ENCODE measurements at regions not wholly inside any gene's neighbourhood (a gene's known extent, or its start where the extent isn't known, plus 50 kb on each side); places are given as distances from the start of the nearest gene placed in this dataset.
A peak's percentile ranks its signal among the peaks of the same experiment; 100 is the strongest.

DNA sequence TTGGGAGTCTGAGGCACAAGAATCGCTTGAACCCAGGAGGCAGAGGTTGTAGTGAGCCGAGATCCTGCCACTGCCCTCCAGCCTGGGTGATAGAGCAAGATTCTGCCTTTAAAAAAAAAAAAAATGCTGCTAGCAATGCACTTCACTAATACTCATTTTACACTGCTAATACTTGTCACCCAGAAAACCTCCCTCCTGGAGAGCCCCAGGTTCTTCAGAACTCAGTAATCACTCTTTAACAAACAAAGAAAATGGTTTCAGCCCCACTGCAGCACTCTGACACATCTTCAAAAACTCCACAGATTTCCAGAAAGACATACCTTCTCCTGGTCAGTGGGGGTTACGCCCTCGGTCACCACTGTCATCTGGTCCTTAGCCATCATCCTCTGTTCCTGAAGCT lies 366.7 kb downstream of the SHQ1 start:
- Histone ChIP-seq H3K36me3 (no peaks in the 10 kb centered on the region), H3K27me3 (replicated peaks) (no peaks in the 10 kb centered on the region), H3K4me3 (no peak overlapping the region), H3K27ac (no peak overlapping the region), H3K9me3 (replicated peaks) (no peaks in the 10 kb centered on the region), H3K4me1 (replicated peaks) (peaks cover 40% of the 10 kb centered on the region)
- peak in 1 of 2 experiments; percentile 11 for DNase-seq (ENCODE audit: low read depth in 1 of 2, low spot score in 2 of 2)

DNA sequence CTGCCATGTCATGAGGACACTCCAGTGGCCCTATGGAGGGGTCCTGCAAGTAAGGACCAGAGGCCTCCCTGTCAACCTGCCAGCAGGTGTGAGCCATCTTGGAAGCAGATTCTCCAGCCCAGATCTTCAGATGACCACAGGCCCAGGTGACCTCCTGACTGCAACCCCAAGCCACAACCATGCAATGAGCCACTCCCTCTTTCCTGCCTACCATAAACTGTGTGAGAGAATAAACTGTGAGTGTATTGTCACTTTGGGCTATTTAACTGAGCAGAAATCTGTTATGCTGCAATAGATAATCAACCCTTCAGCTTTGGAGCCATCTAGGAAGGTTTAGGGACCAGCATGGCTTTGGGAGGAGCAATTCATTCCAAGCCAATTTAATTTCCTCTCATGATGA lies 367.9 kb downstream of the SHQ1 start:
- Histone ChIP-seq H3K4me1 (replicated peaks) (peaks cover 28% of the 10 kb centered on the region), H3K4me3 (no peak overlapping the region), H3K36me3 (no peaks in the 10 kb centered on the region), H3K9me3 (replicated peaks) (no peaks in the 10 kb centered on the region), H3K27me3 (replicated peaks) (no peaks in the 10 kb centered on the region), H3K27ac (no peak overlapping the region)
- no peak for DNase-seq (ENCODE audit: low read depth in 1 of 2, low spot score in 2 of 2)

DNA sequence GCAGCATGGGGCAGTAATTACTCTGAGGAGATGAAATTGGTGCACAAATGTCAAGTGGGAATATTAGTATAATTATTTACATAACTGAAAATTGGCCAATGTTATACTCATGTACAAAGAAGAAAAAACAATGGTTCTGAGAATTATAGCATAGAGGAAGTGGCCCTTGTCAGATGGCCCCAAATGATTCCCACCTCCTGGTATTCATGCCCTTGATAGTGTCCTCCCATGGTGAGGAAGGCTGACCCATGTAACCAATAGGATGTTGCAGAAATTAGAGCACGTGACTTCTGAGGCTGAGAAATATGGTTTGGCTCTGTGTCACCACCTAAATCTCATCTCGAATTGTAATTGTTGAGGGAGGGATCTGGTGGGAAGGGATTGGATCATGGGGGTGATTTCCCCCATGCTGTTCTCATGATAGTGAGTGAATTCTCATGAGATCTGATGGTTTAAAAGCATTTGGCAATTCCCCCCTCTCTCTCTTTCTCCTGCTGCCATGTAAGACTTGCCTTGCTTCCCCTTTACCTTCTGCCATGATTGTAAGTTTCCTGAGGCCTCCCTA lies 368.5 kb downstream of the SHQ1 start:
- no peaks in the 10 kb centered on the region for H3K9me3 ChIP-seq (replicated peaks)

DNA sequence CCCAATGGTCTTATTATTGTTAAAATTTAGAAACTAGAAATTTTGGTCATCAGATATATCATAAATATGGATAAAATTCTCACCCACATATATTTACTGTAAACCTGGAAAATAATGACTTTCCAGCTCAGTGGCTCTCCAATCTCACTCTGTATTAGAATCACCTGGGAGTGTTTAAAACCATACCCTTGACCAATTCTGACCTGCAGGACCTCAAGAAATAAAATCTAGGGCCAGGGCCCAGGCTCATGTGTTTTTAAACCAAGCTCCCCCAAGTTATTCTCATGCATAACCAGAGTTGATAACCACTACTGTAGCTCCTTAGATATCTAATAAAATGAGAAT lies 372.1 kb downstream of the SHQ1 start:
- Histone ChIP-seq H3K27ac (no peak overlapping the region), H3K4me3 (no peak overlapping the region), H3K9me3 (replicated peaks) (no peaks in the 10 kb centered on the region), H3K4me1 (replicated peaks) (peaks cover 3% of the 10 kb centered on the region), H3K27me3 (replicated peaks) (no peaks in the 10 kb centered on the region), H3K36me3 (no peaks in the 10 kb centered on the region)
- no peak for DNase-seq (ENCODE audit: low read depth in 1 of 2, low spot score in 2 of 2)

More for the DNA sequence above, 368.5 kb downstream of the SHQ1 start:
- no peaks in the 10 kb centered on the region for H3K27me3 ChIP-seq (replicated peaks)
- no peak overlapping the region for H3K4me3 ChIP-seq
- no peak overlapping the region for H3K27ac ChIP-seq
- peaks cover 28% of the 10 kb centered on the region for H3K4me1 ChIP-seq (replicated peaks)
- no peak for DNase-seq (ENCODE audit: low read depth in 1 of 2, low spot score in 2 of 2)
- no peaks in the 10 kb centered on the region for H3K36me3 ChIP-seq

DNA sequence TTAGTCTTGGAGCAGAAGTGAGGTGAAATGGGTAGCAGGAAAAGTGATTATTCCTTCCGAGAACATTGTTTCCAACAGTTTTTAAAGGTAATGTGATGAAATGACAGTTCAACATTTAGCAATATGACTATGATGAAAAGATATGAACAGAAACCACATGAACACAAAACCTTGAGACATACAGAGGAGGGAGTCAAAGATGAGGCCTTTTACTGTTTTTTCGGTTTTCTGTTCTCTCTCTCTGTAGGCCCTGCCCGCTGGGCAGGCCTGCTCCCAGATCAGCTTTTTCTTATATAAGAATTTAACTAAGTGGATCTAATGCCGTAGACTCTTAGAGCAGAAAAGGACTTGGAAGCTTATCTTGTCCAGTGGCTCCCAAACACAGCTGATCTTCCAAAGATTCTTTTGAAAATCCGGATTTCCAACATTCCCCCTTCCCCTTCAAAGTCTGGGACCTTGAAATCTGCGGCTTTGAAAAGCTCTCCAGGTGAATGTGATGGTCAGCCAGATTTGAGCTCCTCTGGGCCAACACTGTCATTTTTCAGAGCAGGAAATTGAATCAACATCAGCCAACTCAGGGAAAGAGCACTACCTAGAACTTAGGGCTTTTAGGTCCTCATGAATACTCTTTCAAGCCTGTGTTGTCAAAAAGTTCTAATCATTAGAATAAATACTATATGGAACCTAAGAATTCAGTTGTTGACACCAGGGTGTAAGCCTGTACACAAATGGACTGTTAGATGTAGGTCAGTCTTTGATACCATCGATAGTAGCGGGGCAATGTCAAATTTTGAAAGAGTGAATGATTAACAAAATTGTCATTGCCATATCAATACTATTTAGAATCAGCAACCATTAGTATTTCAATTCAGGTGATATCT lies 372.7 kb downstream of the SHQ1 start:
- Histone ChIP-seq H3K36me3 (no peaks in the 10 kb centered on the region), H3K4me1 (replicated peaks) (no peaks in the 10 kb centered on the region), H3K27me3 (replicated peaks) (no peaks in the 10 kb centered on the region), H3K9me3 (replicated peaks) (no peaks in the 10 kb centered on the region), H3K27ac (no peak overlapping the region), H3K4me3 (no peak overlapping the region)
- no peak for DNase-seq (ENCODE audit: low read depth in 1 of 2, low spot score in 2 of 2)

DNA sequence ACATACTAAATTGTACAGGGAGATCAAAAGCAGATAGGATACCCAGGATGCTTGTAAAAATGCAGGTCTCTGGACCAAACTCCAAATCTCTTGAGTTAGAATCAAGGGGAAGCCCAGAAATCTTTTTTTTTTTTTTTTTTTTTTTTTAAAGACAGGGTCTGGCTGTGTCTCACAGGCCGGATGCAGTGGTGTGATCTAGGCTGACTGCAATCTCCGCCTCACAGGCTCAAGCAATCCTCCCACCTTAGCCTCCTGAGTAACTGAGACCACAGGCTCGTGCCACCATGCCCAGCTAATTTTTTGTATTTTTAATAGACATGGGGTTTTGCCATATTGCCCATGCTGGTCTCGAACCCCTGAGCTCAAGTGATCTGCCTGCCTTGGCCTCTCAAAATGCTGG lies 373.5 kb downstream of the SHQ1 start:
- no peak overlapping the region for H3K4me3 ChIP-seq

DNA sequence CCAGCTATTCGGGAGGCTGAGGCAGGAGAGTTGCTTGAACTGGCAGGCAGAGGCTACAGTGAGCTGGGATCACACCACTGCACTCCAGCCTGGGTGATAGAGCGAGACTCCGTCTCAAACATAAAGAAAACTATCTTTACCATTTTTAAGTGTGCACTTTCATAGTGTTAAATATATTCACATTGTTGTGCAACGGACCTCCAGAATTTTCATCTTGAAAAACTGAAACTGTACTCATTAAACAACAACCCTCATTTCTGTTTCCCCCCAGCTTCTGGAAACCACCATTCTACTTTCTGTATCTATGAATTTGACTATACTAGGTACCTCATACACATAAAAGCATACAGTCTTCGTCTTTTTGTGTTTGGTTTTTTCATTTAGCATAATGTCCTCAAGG lies 375.1 kb downstream of the SHQ1 start:
- no peak for DNase-seq (ENCODE audit: low read depth in 1 of 2, low spot score in 2 of 2)
- Histone ChIP-seq H3K9me3 (replicated peaks) (no peaks in the 10 kb centered on the region), H3K27me3 (replicated peaks) (no peaks in the 10 kb centered on the region), H3K4me3 (no peak overlapping the region), H3K36me3 (no peaks in the 10 kb centered on the region), H3K4me1 (replicated peaks) (no peaks in the 10 kb centered on the region), H3K27ac (no peak overlapping the region)

More for the DNA sequence above, 373.5 kb downstream of the SHQ1 start:
- H3K27me3 ChIP-seq (replicated peaks) = no peaks in the 10 kb centered on the region
- DNase-seq (ENCODE audit: low read depth in 1 of 2, low spot score in 2 of 2) = no peak
- no peaks in the 10 kb centered on the region for H3K36me3 ChIP-seq
- H3K4me1 ChIP-seq (replicated peaks) = no peaks in the 10 kb centered on the region
- H3K27ac ChIP-seq = no peak overlapping the region
- H3K9me3 ChIP-seq (replicated peaks) = no peaks in the 10 kb centered on the region

DNA sequence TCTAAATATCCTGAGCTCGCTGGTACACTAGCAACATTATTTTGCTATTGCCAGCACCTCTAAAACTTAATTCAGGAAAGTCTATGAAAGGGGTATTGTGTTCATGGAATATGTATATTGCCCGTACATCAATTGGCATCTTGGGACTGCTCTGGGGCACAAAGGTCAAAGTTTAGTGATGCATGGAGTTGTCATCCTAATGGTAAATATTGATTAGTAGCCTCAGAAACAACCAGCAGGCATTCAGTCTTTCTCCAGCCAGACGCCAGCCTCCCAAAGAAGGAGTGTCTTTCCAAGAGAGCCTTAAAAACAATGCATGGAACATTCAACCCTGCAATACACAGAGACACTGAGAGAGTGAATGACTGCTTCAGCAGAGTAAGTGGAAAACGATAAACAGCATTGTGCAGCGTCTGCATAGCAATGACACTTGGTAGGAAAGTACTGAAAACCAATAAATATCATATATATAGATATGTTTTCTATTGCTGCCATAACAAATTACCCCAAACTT lies 377.3 kb downstream of the SHQ1 start:
- Histone ChIP-seq H3K4me3 (no peak overlapping the region), H3K9me3 (replicated peaks) (no peaks in the 10 kb centered on the region), H3K4me1 (replicated peaks) (no peaks in the 10 kb centered on the region), H3K27me3 (replicated peaks) (no peaks in the 10 kb centered on the region), H3K27ac (no peak overlapping the region), H3K36me3 (no peaks in the 10 kb centered on the region)
- no peak for DNase-seq (ENCODE audit: low read depth in 1 of 2, low spot score in 2 of 2)

DNA sequence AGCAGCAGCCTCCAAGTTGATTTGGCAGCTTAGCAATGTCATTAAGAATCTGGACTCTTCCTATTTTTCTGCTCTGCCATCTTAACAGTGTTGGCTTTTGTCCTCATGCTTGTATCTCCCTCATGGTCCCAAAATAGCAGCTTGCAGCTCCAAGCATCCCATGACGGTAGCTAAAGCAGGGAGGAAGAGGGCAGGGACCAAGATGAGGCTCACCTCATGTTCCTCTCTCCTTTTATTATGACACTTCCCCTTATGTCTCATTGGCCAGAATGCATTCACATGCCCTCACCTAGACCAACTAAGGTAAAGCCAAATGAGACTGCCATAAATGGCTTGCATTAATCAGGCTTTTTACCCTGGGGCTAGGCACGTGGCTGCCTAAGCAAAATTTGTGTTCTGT lies 382.4 kb downstream of the SHQ1 start:
- Histone ChIP-seq H3K27ac (no peak overlapping the region), H3K36me3 (no peaks in the 10 kb centered on the region), H3K27me3 (replicated peaks) (no peaks in the 10 kb centered on the region), H3K4me3 (no peak overlapping the region), H3K9me3 (replicated peaks) (no peaks in the 10 kb centered on the region), H3K4me1 (replicated peaks) (no peaks in the 10 kb centered on the region)
- DNase-seq (ENCODE audit: low read depth in 1 of 2, low spot score in 2 of 2) = no peak

DNA sequence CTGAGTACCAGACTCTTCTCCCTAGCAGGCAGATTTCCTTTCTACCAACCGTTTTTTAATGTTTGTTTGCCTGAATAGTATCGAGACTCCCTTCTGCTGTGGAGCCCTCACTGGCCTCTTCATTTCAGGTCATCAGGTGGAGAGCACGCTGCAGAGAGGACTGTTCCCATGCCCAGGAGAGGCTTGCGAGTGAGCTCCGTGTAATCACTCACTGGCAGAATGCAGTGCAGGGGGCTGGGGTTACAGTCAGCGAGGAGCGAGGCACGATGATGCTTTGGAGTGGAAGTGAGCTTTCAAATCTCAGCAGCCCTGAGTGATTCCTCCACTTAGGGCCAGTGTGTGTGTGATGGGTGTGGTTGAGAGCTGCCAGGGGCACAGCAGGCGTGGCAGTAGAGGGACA lies 385.2 kb downstream of the SHQ1 start:
- no peak for DNase-seq (ENCODE audit: low read depth in 1 of 2, low spot score in 2 of 2)
- no peaks in the 10 kb centered on the region; the same call in 1 of the 2 replicates for H3K4me1 ChIP-seq (replicated peaks)
- H3K27ac ChIP-seq = no peak overlapping the region
- no peaks in the 10 kb centered on the region for H3K36me3 ChIP-seq
- no peak overlapping the region for H3K4me3 ChIP-seq
- no peaks in the 10 kb centered on the region for H3K27me3 ChIP-seq (replicated peaks)
- no peaks in the 10 kb centered on the region for H3K9me3 ChIP-seq (replicated peaks)

DNA sequence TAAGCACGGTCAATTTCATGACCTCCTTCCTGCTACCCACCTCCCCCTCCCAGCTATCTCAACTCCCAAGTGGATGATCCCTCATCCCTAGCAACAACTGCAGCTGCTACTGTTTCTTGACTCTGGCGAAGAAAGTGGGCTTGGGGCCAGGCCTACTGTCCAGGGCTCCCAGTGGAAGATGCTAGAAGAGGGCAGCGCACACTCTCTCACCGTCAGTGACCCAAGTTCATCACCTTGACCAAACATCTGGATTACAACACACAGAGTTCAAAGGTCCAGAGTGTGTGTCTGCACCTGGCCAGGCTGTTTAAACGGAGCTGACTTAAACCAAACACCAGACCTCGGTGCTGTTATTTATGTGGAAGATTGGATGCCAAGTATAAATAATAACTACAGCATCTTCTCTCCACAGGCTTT lies 385.6 kb downstream of the SHQ1 start:
- Histone ChIP-seq H3K4me1 (replicated peaks) (no peaks in the 10 kb centered on the region; the same call in 1 of the 2 replicates), H3K36me3 (no peaks in the 10 kb centered on the region), H3K27me3 (replicated peaks) (no peaks in the 10 kb centered on the region), H3K9me3 (replicated peaks) (no peaks in the 10 kb centered on the region), H3K4me3 (no peak overlapping the region), H3K27ac (no peak overlapping the region)
- DNase-seq (ENCODE audit: low read depth in 1 of 2, low spot score in 2 of 2) = no peak

DNA sequence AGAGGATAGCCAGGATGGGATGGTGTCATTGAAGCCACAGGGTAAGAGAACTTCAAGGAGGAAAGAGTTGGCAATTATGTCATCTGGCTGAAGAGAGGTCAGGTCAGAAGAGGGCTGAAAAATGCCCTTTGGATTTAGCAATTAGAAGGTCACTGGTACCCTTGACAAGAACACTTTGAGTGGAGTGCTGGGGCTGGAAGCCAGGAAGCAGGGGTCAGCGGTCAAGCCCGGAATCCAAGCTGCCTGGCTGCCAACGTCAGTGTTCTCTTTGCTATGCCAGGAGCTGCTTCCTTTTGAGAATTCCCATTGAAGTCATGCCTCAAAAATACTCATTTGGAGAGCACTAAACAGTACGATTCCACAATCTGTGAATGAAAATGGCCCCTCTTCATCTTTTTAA lies 386.5 kb downstream of the SHQ1 start:
- Histone ChIP-seq H3K27ac (no peak overlapping the region), H3K27me3 (replicated peaks) (no peaks in the 10 kb centered on the region), H3K4me1 (replicated peaks) (no peaks in the 10 kb centered on the region; the same call in 1 of the 2 replicates), H3K36me3 (no peaks in the 10 kb centered on the region), H3K4me3 (no peak overlapping the region), H3K9me3 (replicated peaks) (no peaks in the 10 kb centered on the region)
- no peak for DNase-seq (ENCODE audit: low read depth in 1 of 2, low spot score in 2 of 2)

DNA sequence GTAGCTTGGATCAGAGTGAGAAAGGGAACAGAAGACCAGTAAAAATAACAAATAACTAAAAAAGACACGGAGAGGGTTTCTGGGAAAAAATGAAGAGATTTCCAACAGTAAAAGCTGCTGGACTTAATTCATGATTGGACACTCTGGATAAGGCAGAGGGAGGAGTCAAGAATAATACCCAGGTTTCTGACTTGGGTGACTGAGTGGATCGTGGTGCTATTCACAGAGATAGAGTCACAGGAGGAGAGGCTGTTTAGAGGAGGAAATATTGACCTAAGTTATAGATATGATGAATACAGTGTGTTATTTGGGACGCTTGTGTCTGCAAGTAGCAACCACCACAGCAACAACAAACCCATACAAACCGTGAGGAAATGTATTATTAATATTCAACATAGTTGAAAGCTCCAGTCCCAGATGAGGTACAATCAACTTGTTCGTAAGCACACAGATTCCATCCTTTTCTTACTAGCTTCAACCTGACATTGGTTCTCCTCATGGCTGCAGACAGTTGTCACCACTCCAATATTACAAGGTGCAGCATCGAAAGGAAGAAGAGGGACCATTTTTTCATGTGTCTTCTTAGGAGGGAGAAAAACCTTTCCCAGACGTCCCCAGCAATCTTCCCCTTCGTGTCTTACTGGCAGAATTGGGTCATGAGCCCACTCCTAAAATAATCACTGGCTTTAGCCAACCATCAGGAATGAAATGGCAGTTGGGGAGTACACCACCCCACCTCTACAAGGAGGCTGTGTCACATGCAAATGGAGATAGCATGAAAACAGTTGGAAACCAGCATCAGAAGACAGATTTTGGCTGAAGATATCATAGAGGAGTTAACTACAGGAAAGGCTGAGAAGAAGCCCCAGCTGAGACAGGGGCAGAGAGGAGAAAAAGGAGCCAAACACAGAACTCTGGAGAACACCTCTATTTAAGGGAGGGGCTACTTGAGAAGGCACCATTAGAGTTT lies 387.8 kb downstream of the SHQ1 start:
- no peaks in the 10 kb centered on the region for H3K27me3 ChIP-seq (replicated peaks)
- H3K27ac ChIP-seq = no peak overlapping the region
- no peak for DNase-seq (ENCODE audit: low read depth in 1 of 2, low spot score in 2 of 2)
- no peaks in the 10 kb centered on the region for H3K36me3 ChIP-seq
- H3K9me3 ChIP-seq (replicated peaks) = no peaks in the 10 kb centered on the region
- H3K4me1 ChIP-seq (replicated peaks) = no peaks in the 10 kb centered on the region; the same call in 1 of the 2 replicates
- H3K4me3 ChIP-seq = no peak overlapping the region

All from SJSA1 (cell line).